ENCODE measurements at regions not wholly inside any gene's neighbourhood (a gene's known extent, or its start where the extent isn't known, plus 50 kb on each side); places are given as distances from the start of the nearest gene placed in this dataset.

DNA sequence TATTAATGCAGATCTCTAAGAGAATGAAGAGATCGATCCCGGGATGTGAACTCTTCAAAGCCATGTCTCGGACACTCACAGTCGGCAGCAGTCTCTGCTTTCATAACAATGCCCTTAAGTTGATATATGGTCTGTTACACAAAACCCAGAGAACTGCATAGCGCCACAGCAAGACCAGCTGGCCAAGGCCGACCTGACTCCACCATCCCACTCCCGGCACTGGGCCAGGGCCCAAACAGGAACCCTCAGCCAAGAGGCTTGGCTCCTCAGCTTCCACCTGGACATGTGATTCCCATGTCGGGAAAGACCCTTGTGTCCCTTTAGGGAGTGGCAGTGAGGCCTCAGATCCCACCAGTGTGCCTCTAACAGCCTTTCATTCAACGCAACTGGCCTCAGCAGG, 106.6 kb upstream of the RNF32 start:
- TF ChIP-seq POLR2A (IDR thresholded peaks at IDR 0.05) (no peak), CTCF (IDR thresholded peaks at IDR 0.05) (no peak), POLR2AphosphoS5 (IDR thresholded peaks at IDR 0.05) (no peak)
